GM18867 (cell line): ENCODE measurements at regions not wholly inside any gene's neighbourhood (a gene's known extent, or its start where the extent isn't known, plus 50 kb on each side); places are given as distances from the start of the nearest gene placed in this dataset.

ENCODE experiments used
- ATAC-seq: cut with Tn5 transposase; IDR thresholded peaks from one replicate; pipeline ENCODE4 v1.9.1; 2021; ENCODE audit warnings: mild to moderate bottlenecking, moderate library complexity; ENCODE audit not compliant: unreplicated experiment

GRCh38 chrX:11949291-11949690 is 189.0 kb upstream of the FRMPD4 start:
- ATAC-seq = no peak

GRCh38 chrX:11952176-11952720 is 186.0 kb upstream of the FRMPD4 start:
- no peak for ATAC-seq

- no peak for ATAC-seq
Observed at GRCh38 chrX:11953615-11954014, 184.7 kb upstream of the FRMPD4 start.

- ATAC-seq = no peak
Observed at GRCh38 chrX:11954176-11954575, 184.1 kb upstream of the FRMPD4 start.

GRCh38 chrX:11960031-11960430 is 178.2 kb upstream of the FRMPD4 start:
- no peak for ATAC-seq

GRCh38 chrX:11965436-11965835 is 172.8 kb upstream of the FRMPD4 start:
- no peak for ATAC-seq

GRCh38 chrX:11967986-11968869 is 170.0 kb upstream of the FRMPD4 start:
- ATAC-seq = no peak

- ATAC-seq = no peak
Observed at GRCh38 chrX:11968991-11969390, 169.3 kb upstream of the FRMPD4 start.

GRCh38 chrX:11970578-11971359 is 167.5 kb upstream of the FRMPD4 start:
- no peak for ATAC-seq

- no peak for ATAC-seq
Observed at GRCh38 chrX:11976663-11977062, 161.6 kb upstream of the FRMPD4 start.

- ATAC-seq = no peak
Observed at GRCh38 chrX:11992271-11992670, 146.0 kb upstream of the FRMPD4 start.

- ATAC-seq = no peak
Observed at GRCh38 chrX:11995146-11995545, 143.1 kb upstream of the FRMPD4 start.

GRCh38 chrX:11996810-11997209 is 141.5 kb upstream of the FRMPD4 start:
- peak; percentile 65 for ATAC-seq

GRCh38 chrX:11998944-11999343 is 139.3 kb upstream of the FRMPD4 start:
- no peak for ATAC-seq

- ATAC-seq = no peak
Observed at GRCh38 chrX:12002876-12003275, 135.4 kb upstream of the FRMPD4 start.

- peak; percentile 77 for ATAC-seq
Observed at GRCh38 chrX:12007881-12008280, 130.4 kb upstream of the FRMPD4 start.

- ATAC-seq = no peak
Observed at GRCh38 chrX:12010436-12010835, 127.8 kb upstream of the FRMPD4 start.

- ATAC-seq = no peak
Observed at GRCh38 chrX:12011075-12011474, 127.2 kb upstream of the FRMPD4 start.

GRCh38 chrX:12013211-12013618 is 125.1 kb upstream of the FRMPD4 start:
- ATAC-seq = no peak

GRCh38 chrX:12021698-12022097 is 116.6 kb upstream of the FRMPD4 start:
- ATAC-seq = no peak

- ATAC-seq = no peak
Observed at GRCh38 chrX:12026481-12026880, 111.8 kb upstream of the FRMPD4 start.

- no peak for ATAC-seq
Observed at GRCh38 chrX:12032082-12032481, 106.2 kb upstream of the FRMPD4 start.
